ENCODE measurements at regions not wholly inside any gene's neighbourhood (a gene's known extent, or its start where the extent isn't known, plus 50 kb on each side); places are given as distances from the start of the nearest gene placed in this dataset.

- TF ChIP-seq CTCF (IDR thresholded peaks at IDR 0.05): no peak
- no peak for TF ChIP-seq POLR2A (IDR thresholded peaks at IDR 0.05)
Measured at GRCh38 chr7:120215654-120216053, 57.3 kb upstream of the KCND2 start.

Data from heart left ventricle (tissue), 13 donors.